B cell (primary cell): ENCODE measurements at regions not wholly inside any gene's neighbourhood (a gene's known extent, or its start where the extent isn't known, plus 50 kb on each side); places are given as distances from the start of the nearest gene placed in this dataset.
"Not testable (repeated sequence)": the region's sequence is repeated elsewhere in the genome, so short reads cannot be mapped to it uniquely, and the experiment has no call there.

Experiments
- ATAC-seq: fragments of 200-7000 bp; cut with Tn5 transposase; one replicate; pipeline ENCODE4 v1.10.0; 2021; ENCODE audit warnings: low read depth, mild to moderate bottlenecking, moderate number of reproducible peaks, moderate library complexity
- CTCF ChIA-PET: fragments of 350-600 bp; sonication (Branson Sonifier 250); formaldehyde crosslinking; loops from one replicate; lab custom pipeline; 2021; ENCODE audit warnings: antibody characterized with exemption, inconsistent platforms; lab: Charles Lee
- POLR2A ChIA-PET: fragments of 350-600 bp; sonication (Branson Sonifier 250); formaldehyde crosslinking; loops from one replicate; lab custom pipeline; 2021; ENCODE audit warnings: antibody characterized with exemption; lab: Charles Lee
- DNase-seq: peaks from one replicate; pipeline ENCODE4 v3.0.0; 2013
- H2AFZ ChIP-seq: 2 replicates; pipeline ENCODE4 v1.6.1; 2012; ENCODE audit warnings: mild to moderate bottlenecking, low read depth, low read length; ENCODE audit not compliant: insufficient read depth, poor library complexity, severe bottlenecking
- H3K27ac ChIP-seq, 2 donors: 1 replicate in 1 of 2; 2 replicates in 1 of 2; pipeline ENCODE4 v1.5.1; 2012 to 2013; ENCODE audit warnings: low read length in 2 of 2, mild to moderate bottlenecking in 2 of 2, moderate library complexity in 1 of 2
- H3K27me3 ChIP-seq, 4 experiments: fragments of 200-600 bp in 1 of 4; sonication (generic) in 1 of 4; replicated peaks in 1 of 4; 1 replicate in 2 of 4; 2 replicates in 2 of 4; pipeline versions ENCODE4 v1.6.1 to v1.7.0; 2013 to 2016; ENCODE audit warnings: low read length in 3 of 4, mild to moderate bottlenecking in 2 of 4, mixed read lengths in 1 of 4, moderate library complexity in 1 of 4; ENCODE audit not compliant: insufficient read depth in 4 of 4, control insufficient read depth in 3 of 4; ENCODE audit errors: control extremely low read depth in 1 of 4
- H3K36me3 ChIP-seq, 2 experiments: replicated peaks in 1 of 2; 1 replicate in 1 of 2; 2 replicates in 1 of 2; pipeline versions ENCODE4 v1.6.1 to v1.7.1; 2013; ENCODE audit warnings: low read length in 1 of 2; ENCODE audit not compliant: insufficient read depth in 2 of 2, control insufficient read depth in 1 of 2; ENCODE audit errors: control extremely low read depth in 1 of 2, extremely low read depth in 1 of 2
- H3K4me1 ChIP-seq, 2 donors: fragments of 200-600 bp in 1 of 2; sonication (generic) in 1 of 2; 1 replicate in 1 of 2; 2 replicates in 1 of 2; pipeline versions ENCODE4 v1.5.1 to v1.6.1; 2013 to 2017; ENCODE audit warnings: low read length in 2 of 2; ENCODE audit not compliant: control insufficient read depth in 2 of 2, insufficient read depth in 2 of 2
- H3K4me2 ChIP-seq: replicated peaks from 2 replicates; pipeline ENCODE3; 2012; ENCODE audit warnings: mild to moderate bottlenecking, low read depth, low read length; ENCODE audit not compliant: poor library complexity, severe bottlenecking
- H3K4me3 ChIP-seq, 5 experiments: fragments of 200-600 bp in 1 of 5; sonication (generic) in 1 of 5; 1 replicate in 3 of 5; 2 replicates in 2 of 5; pipeline versions ENCODE4 v1.5.1 to v1.7.0; 2011 to 2016; ENCODE audit warnings: low read length in 4 of 5, mild to moderate bottlenecking in 4 of 5, low read depth in 2 of 5, control low read depth in 1 of 5, moderate library complexity in 1 of 5; ENCODE audit not compliant: insufficient read depth in 1 of 5; ENCODE audit errors: control extremely low read depth in 1 of 5, extremely low read depth in 1 of 5
- H3K79me2 ChIP-seq: fragments of 200-600 bp; sonication (generic); one replicate; pipeline ENCODE4 v1.6.0; 2016; ENCODE audit warnings: low read length; ENCODE audit not compliant: control insufficient read depth, insufficient read depth
- H3K9ac ChIP-seq: fragments of 200-600 bp; sonication (generic); 2 replicates; pipeline ENCODE4 v1.6.1; 2017; ENCODE audit warnings: mild to moderate bottlenecking, low read length, moderate library complexity
- H3K9me3 ChIP-seq, 3 donors: one replicate each; pipeline versions ENCODE4 v1.6.1 to v1.7.1; 2013; ENCODE audit warnings: low read length in 2 of 3; ENCODE audit not compliant: control insufficient read depth in 2 of 3, insufficient read depth in 1 of 3; ENCODE audit errors: control extremely low read depth in 1 of 3
- H4K20me1 ChIP-seq: 2 replicates; pipeline ENCODE4 v1.6.0; 2012; ENCODE audit warnings: mild to moderate bottlenecking, low read length; ENCODE audit not compliant: insufficient read depth, control insufficient read depth, poor library complexity, severe bottlenecking
- H3K27ac Mint-ChIP-seq: one replicate; pipeline ENCODE4 v1.8.0; 2021; ENCODE audit warnings: mixed read lengths
- H3K27me3 Mint-ChIP-seq: one replicate; pipeline ENCODE4 v1.8.0; 2021; ENCODE audit warnings: mixed read lengths
- H3K4me1 Mint-ChIP-seq: one replicate; pipeline ENCODE4 v1.8.0; 2021; ENCODE audit warnings: mixed read lengths
- H3K4me3 Mint-ChIP-seq: one replicate; pipeline ENCODE4 v1.8.0; 2021; ENCODE audit warnings: mixed read lengths
- H3K9me3 Mint-ChIP-seq: one replicate; pipeline ENCODE4 v1.8.0; 2022; ENCODE audit warnings: mixed read lengths; ENCODE audit not compliant: insufficient read depth
- CTCF ChIP-seq: fragments of 200-600 bp; IDR thresholded peaks from one replicate; pipeline ENCODE4 v1.8.0; 2022; ENCODE audit warnings: antibody characterized with exemption, mild to moderate bottlenecking
- EZH2 ChIP-seq: IDR thresholded peaks from 2 replicates; pipeline ENCODE4 v1.6.1; 2012; ENCODE audit warnings: borderline replicate concordance, low read depth, mild to moderate bottlenecking, moderate library complexity, low read length; ENCODE audit not compliant: insufficient read depth, poor library complexity, severe bottlenecking
- WGBS: methylation state at CpG from one replicate; pipeline ENCODE4 v1.1.5; 2013; ENCODE audit warnings: missing lambda C conversion rate; ENCODE audit not compliant: insufficient coverage; 5-methylcytosine and 5-hydroxymethylcytosine counted together
- intact Hi-C: fragments of 100-400 bp; cut with micrococcal nuclease; formaldehyde crosslinking; loops from one replicate; pipeline ENCODE4 v1.10.0; 2022

- Mint-ChIP-seq H3K4me3 (no peak overlapping the region), H3K4me1 (peaks cover 4% of the 10 kb centered on the region), H3K27me3 (no peaks in the 10 kb centered on the region), H3K27ac (no peak overlapping the region), H3K9me3 (peaks cover 5% of the 10 kb centered on the region)
- Histone ChIP-seq H3K36me3 (no peaks in the 10 kb centered on the region), H3K4me2 (no peak overlapping the region), H3K27me3 (no peaks in the 10 kb centered on the region), H2AFZ (no peak overlapping the region), H3K4me1 (peaks cover 0 to 3% of the 10 kb centered on the region in 2 donors), H3K79me2 (no peaks in the 10 kb centered on the region), H3K9ac (no peak overlapping the region), H4K20me1 (no peaks in the 10 kb centered on the region), H3K9me3 (peaks cover 0 to 11% (median 8%) of the 10 kb centered on the region in 3 donors), H3K27ac (no peak overlapping the region), H3K4me3 (no peak overlapping the region)
- ATAC-seq (no peak), DNase-seq (no peak)
- 87% methylated on average over 3 of the region's 3 CpGs for WGBS
- TF ChIP-seq CTCF: no peak
- no peak for TF ChIP-seq EZH2
- ChIA-PET CTCF (interaction anchor here (0.7 to 7.2 kb wide), 42 partner anchors 9 to 881 kb away, joined by 3 to 111 read pairs (median 5); partner anchors contain the start of gene NEDD4L), POLR2A (interaction anchor here (0.6 kb wide), 1 partner anchor 46 kb away, joined by 4 read pairs; no protein-coding TSS in a partner anchor)
- intact Hi-C loops: loop anchor here (1.0 to 10.0 kb wide), 3 partner anchors 254 to 880 kb away; no protein-coding TSS in a partner anchor
These were observed 79.3 kb upstream of the ATP8B1 start for GRCh38 chr18:57882465-57882864.

GRCh38 chr18:57881818-57882413 is 78.8 kb upstream of the ATP8B1 start:
- Histone ChIP-seq H3K4me2 (no peak overlapping the region), H3K79me2 (no peaks in the 10 kb centered on the region), H3K36me3 (no peaks in the 10 kb centered on the region), H3K4me3 (no peak overlapping the region), H3K9ac (no peak overlapping the region), H3K27ac (no peak overlapping the region), H2AFZ (no peak overlapping the region), H3K9me3 (peaks cover 0 to 11% (median 8%) of the 10 kb centered on the region in 3 donors), H4K20me1 (no peaks in the 10 kb centered on the region), H3K4me1 (peaks cover 0 to 3% of the 10 kb centered on the region in 2 donors), H3K27me3 (no peaks in the 10 kb centered on the region)
- Mint-ChIP-seq H3K27ac (no peak overlapping the region), H3K9me3 (peaks cover 5% of the 10 kb centered on the region), H3K4me1 (peaks cover 4% of the 10 kb centered on the region), H3K27me3 (no peaks in the 10 kb centered on the region), H3K4me3 (no peak overlapping the region)
- 36% methylated on average over 7 of the region's 10 CpGs for WGBS
- TF ChIP-seq EZH2 (no peak), CTCF (peak; percentile 97)
- ATAC-seq (peak; percentile 94), DNase-seq (peak; percentile 76)
- CTCF ChIA-PET: interaction anchor here (0.5 to 7.2 kb wide), 43 partner anchors 10 to 1478 kb away, joined by 3 to 111 read pairs (median 5); partner anchors contain the start of gene NEDD4L
- POLR2A ChIA-PET: interaction anchor here (0.6 kb wide), 1 partner anchor 46 kb away, joined by 4 read pairs; no protein-coding TSS in a partner anchor
- intact Hi-C loops: loop anchor here (1.0 to 10.0 kb wide), 4 partner anchors 240 to 880 kb away; no protein-coding TSS in a partner anchor

- H3K4me1 ChIP-seq, H3K4me1 Mint-ChIP-seq, H3K4me2 ChIP-seq, H2AFZ ChIP-seq, H3K36me3 ChIP-seq, H3K27me3 ChIP-seq, H3K79me2 ChIP-seq, H3K27me3 Mint-ChIP-seq, H3K4me3 ChIP-seq, DNase-seq, H3K27ac Mint-ChIP-seq, H3K9me3 Mint-ChIP-seq, POLR2A ChIA-PET, H4K20me1 ChIP-seq, H3K9ac ChIP-seq, H3K27ac ChIP-seq, ATAC-seq, H3K4me3 Mint-ChIP-seq: not testable (repeated sequence)
- CTCF ChIA-PET: interaction anchor here (0.6 to 7.2 kb wide), 4 partner anchors 18 to 896 kb away, joined by 3 to 111 read pairs (median 6); no protein-coding TSS in a partner anchor
- peaks cover 0 to 11% (median 8%) of the 10 kb centered on the region in 3 donors for H3K9me3 ChIP-seq
- 100% methylated on average over 1 of the region's 4 CpGs for WGBS
- intact Hi-C loops: loop anchor here (5.0 to 10.0 kb wide), 2 partner anchors 615 to 882 kb away; no protein-coding TSS in a partner anchor
These were observed 76.8 kb upstream of the ATP8B1 start for GRCh38 chr18:57879924-57880323.
